Lung (tissue), 11 donors: ENCODE measurements at regions not wholly inside any gene's neighbourhood (a gene's known extent, or its start where the extent isn't known, plus 50 kb on each side); places are given as distances from the start of the nearest gene placed in this dataset.
"Not testable (repeated sequence)": the region's sequence is repeated elsewhere in the genome, so short reads cannot be mapped to it uniquely, and the experiment has no call there.

Experiments
- ATAC-seq: fragments of 200-7000 bp; cut with Tn5 transposase; one replicate; pipeline ENCODE4 v1.9.1; 2020; ENCODE audit warnings: moderate number of reproducible peaks; ENCODE audit not compliant: insufficient read depth, low FRiP score
- DNase-seq, 3 donors: peaks; one replicate each; pipeline ENCODE4 v3.0.0-alpha.2; 2013 to 2017
- H3K27ac ChIP-seq, 2 donors: one replicate each; pipeline ENCODE4 v1.5.1; 2013; ENCODE audit warnings: mild to moderate bottlenecking in 2 of 2, moderate library complexity in 2 of 2, control low read depth in 1 of 2, inconsistent platforms in 1 of 2, low read depth in 1 of 2, low read length in 1 of 2
- H3K27me3 ChIP-seq, 3 donors: one replicate each; pipeline ENCODE4 v1.5.1; 2013; ENCODE audit warnings: low read length in 2 of 3; ENCODE audit not compliant: control insufficient read depth in 3 of 3, insufficient read depth in 3 of 3
- H3K36me3 ChIP-seq, 4 donors: one replicate each; pipeline ENCODE4 v1.5.1; 2013; ENCODE audit warnings: low read length in 4 of 4, mild to moderate bottlenecking in 1 of 4, moderate library complexity in 1 of 4; ENCODE audit not compliant: control insufficient read depth in 4 of 4, insufficient read depth in 4 of 4
- H3K4me1 ChIP-seq, 5 donors: one replicate each; pipeline ENCODE4 v1.5.1; 2013; ENCODE audit warnings: low read length in 5 of 5, mild to moderate bottlenecking in 2 of 5, moderate library complexity in 1 of 5; ENCODE audit not compliant: control insufficient read depth in 5 of 5, insufficient read depth in 5 of 5
- H3K4me3 ChIP-seq: one replicate; pipeline ENCODE4 v1.5.1; 2013; ENCODE audit warnings: mild to moderate bottlenecking, control low read depth, moderate library complexity
- H3K9ac ChIP-seq, 2 donors: one replicate each; pipeline ENCODE4 v1.5.1; 2013; ENCODE audit warnings: low read length in 2 of 2, control low read depth in 1 of 2; ENCODE audit not compliant: insufficient read depth in 1 of 2
- H3K9me3 ChIP-seq, 4 donors: one replicate each; pipeline ENCODE4 v1.5.1; 2013; ENCODE audit warnings: low read length in 3 of 4, mild to moderate bottlenecking in 1 of 4, moderate library complexity in 1 of 4; ENCODE audit not compliant: control insufficient read depth in 4 of 4, insufficient read depth in 3 of 4
- WGBS, 2 donors: extraction: QIAGEN DNeasy Blood & Tissue Kit; methylation state at CpG; one replicate each; pipeline ENCODE4 v1.1.7; 2013; 5-methylcytosine and 5-hydroxymethylcytosine counted together
- TF ChIP-seq, protein P1 (sequence below): IDR thresholded peaks from 2 replicates; pipeline ENCODE4 v1.5.1; 2012; ENCODE audit warnings: mild to moderate bottlenecking; ENCODE audit errors: control extremely low read depth, extremely low read depth
- donor health status: control.
- donor health status: control.
- donor health status: Bipolar disorder and iron deficiency.
- donor health status: healthy.
- donor health status: DM: yes; HTN: yes; CAD: no.

DNA sequence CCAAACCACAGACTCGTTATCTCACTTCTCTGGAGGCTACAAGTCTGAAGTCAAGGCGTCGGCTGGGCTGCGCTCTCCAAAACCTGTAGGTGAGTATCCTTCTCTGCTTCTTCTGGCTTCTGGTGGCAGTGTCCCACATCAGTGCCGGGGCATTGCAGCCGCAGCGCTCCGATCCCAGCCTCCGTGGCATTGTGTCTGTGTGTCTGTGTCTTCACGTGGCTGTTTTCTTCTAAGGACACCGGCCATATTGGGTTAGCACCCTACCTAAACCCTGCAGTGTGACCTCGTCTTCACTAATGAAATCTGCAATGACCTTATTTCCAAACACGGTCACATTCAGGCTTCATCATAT is 584.9 kb upstream of the COBL start:
- ATAC-seq, result no peak
- TF ChIP-seq, protein P1, sequence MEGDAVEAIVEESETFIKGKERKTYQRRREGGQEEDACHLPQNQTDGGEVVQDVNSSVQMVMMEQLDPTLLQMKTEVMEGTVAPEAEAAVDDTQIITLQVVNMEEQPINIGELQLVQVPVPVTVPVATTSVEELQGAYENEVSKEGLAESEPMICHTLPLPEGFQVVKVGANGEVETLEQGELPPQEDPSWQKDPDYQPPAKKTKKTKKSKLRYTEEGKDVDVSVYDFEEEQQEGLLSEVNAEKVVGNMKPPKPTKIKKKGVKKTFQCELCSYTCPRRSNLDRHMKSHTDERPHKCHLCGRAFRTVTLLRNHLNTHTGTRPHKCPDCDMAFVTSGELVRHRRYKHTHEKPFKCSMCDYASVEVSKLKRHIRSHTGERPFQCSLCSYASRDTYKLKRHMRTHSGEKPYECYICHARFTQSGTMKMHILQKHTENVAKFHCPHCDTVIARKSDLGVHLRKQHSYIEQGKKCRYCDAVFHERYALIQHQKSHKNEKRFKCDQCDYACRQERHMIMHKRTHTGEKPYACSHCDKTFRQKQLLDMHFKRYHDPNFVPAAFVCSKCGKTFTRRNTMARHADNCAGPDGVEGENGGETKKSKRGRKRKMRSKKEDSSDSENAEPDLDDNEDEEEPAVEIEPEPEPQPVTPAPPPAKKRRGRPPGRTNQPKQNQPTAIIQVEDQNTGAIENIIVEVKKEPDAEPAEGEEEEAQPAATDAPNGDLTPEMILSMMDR, result no peak
- DNase-seq, result no peak
- Histone ChIP-seq H3K9ac (no peak overlapping the region), H3K36me3 (no peaks in the 10 kb centered on the region), H3K9me3 (peaks cover 0 to 10% (median 0%) of the 10 kb centered on the region in 4 donors), H3K4me1 (peaks cover 0 to 3% (median 0%) of the 10 kb centered on the region in 5 donors), H3K27me3 (no peaks in the 10 kb centered on the region), H3K27ac (no peak overlapping the region), H3K4me3 (no peak overlapping the region)
- WGBS, 2 donors, result 94% methylated on average over 13 of the region's 13 CpGs

DNA sequence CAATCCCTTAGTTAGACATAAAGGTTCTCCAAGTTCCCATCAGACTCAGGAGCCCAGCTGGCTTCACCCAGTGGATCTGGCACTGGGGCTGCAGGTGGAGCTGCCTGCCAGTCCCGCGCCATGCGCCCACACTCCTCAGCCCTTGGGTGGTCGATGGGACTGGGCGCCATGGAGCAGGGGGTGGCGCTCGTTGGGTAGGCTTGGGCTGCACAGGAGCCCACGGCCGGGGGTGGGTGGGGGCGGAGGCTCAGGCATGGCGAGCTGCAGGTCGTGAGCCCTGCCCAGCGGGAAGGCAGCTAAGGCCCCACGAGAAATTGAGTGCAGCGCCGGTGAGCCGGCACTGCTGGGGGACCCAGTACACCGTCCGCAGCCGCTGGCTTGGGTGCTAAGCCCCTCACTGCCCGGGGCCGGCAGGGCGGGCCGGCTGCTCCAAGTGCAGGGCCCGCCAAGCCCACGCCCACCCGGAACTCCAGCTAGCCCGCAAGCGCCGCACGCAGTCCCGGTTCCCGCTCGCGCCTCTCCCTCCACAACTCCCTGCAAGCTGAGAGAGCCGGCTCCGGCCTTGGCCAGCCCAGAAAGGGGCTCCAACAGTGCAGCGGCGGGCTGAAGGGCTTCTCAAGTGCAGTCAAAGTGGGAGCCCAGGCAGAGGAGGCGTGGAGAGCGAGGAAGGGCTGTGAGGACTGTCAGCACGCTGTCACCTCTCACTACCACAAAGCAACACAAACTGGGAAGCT is 584.3 kb upstream of the COBL start:
- WGBS, 2 donors, result 95 to 96% methylated on average over 41 to 42 of the region's 42 CpGs

DNA sequence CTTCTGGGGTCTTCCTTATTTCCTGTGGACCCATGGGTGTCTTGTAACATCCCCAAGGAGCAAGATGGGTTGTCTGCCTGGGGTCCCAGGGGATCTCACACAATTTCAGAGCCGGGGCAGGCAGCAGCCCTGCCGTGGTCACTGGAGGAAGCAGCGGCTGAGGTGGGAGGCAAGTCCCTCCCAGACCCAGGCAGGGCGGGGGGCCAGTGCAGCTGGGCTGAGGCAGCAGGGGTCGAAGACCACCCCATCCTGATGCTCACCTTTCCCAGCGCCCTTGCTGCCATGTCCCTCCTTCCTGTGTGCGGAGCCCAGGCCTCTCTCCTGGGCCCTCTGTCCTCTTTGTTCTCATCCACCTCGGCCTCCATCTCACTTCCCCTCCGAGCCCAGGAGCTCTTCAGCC is 583.0 kb upstream of the COBL start:
- no peak overlapping the region for H3K9ac ChIP-seq
- peaks cover 0 to 10% (median 0%) of the 10 kb centered on the region in 4 donors for H3K9me3 ChIP-seq
- H3K27me3 ChIP-seq, result no peaks in the 10 kb centered on the region
- no peaks in the 10 kb centered on the region for H3K36me3 ChIP-seq
- H3K27ac ChIP-seq, result no peak overlapping the region
- TF ChIP-seq, protein P1, result no peak
- no peak for DNase-seq
- WGBS, 2 donors, result 87 to 92% methylated on average over 9 of the region's 9 CpGs
- peaks cover 0 to 3% (median 0%) of the 10 kb centered on the region in 5 donors for H3K4me1 ChIP-seq
- no peak for ATAC-seq
- no peak overlapping the region for H3K4me3 ChIP-seq

More for the DNA sequence above, 584.3 kb upstream of the COBL start:
- H3K4me1 ChIP-seq, DNase-seq, H3K27me3 ChIP-seq, ATAC-seq, H3K36me3 ChIP-seq, H3K9ac ChIP-seq, H3K27ac ChIP-seq, H3K4me3 ChIP-seq: not testable (repeated sequence)
- peaks cover 0 to 10% (median 0%) of the 10 kb centered on the region in 4 donors for H3K9me3 ChIP-seq

DNA sequence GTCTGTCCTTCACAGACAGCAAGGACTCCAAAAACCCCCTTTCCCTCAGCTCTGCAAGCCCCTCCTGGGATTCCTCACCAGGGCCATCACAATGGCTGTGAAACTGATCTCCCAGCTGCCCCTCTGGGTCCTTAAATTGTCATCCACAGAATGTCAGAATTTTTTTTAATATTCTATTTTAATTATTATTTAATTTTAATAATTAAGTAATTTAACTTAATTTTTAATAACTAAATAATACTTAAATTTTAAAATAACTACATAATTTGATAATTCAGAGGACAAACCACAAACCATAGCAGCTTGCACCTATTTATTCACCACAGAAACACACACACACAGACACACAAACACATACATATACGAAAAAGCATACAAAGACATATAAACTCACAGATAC is 565.8 kb upstream of the COBL start:
- Histone ChIP-seq H3K4me3 (no peak overlapping the region), H3K4me1 (no peaks in the 10 kb centered on the region), H3K27ac (no peak overlapping the region), H3K36me3 (no peaks in the 10 kb centered on the region), H3K9ac (no peak overlapping the region), H3K27me3 (no peaks in the 10 kb centered on the region), H3K9me3 (no peaks in the 10 kb centered on the region)
- DNase-seq (no peak), ATAC-seq (no peak)
- WGBS, 2 donors, result 80 to 93% methylated on average over 1 of the region's 1 CpG
- TF ChIP-seq, protein P1, result no peak
